GM21825 (cell line): ENCODE measurements at regions not wholly inside any gene's neighbourhood (a gene's known extent, or its start where the extent isn't known, plus 50 kb on each side); places are given as distances from the start of the nearest gene placed in this dataset.

Source experiments
- ATAC-seq: cut with Tn5 transposase; IDR thresholded peaks from one replicate; pipeline ENCODE4 v1.9.1; 2021; ENCODE audit warnings: mild to moderate bottlenecking, moderate library complexity; ENCODE audit not compliant: unreplicated experiment

DNA sequence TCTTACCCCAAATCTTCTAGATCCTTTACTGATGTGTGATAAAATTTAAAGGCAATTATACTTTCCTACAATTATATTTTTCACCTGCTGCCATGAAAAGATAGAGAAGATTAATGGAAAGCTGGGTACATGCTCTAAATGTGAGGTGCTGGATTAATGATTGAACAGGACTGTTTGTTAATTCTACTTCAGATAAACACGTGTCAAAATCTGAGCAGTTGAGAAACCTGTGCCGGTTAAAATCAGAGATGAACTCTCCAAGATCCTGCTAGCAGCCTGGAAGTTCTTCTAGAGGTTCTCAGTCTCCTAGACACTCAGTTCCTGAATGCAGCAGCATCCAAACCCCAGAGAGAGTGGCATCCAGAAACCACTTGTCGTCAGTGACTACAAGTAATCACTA, 69.2 kb downstream of the INHBA start:
- ATAC-seq, result no peak

DNA sequence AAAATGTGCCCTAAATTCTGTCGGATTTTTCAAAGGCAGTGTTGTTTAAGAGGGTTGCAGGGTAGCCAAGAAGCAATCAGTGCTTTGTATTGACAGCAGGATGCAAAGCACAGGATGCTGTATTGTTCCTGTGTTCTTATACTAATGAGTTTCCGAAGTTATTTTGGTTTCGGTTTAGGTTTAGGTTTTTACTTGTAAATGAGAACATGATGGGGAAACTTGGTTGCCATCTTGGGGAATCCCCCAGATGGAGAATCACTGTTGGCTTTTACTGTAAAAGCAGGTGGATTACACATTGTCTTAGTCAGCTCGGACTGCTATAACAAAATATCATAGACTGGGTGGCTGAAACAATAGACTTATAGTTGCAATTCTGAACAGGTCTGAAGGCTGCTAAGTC, 72.1 kb downstream of the INHBA start:
- ATAC-seq, result peak; percentile 85

DNA sequence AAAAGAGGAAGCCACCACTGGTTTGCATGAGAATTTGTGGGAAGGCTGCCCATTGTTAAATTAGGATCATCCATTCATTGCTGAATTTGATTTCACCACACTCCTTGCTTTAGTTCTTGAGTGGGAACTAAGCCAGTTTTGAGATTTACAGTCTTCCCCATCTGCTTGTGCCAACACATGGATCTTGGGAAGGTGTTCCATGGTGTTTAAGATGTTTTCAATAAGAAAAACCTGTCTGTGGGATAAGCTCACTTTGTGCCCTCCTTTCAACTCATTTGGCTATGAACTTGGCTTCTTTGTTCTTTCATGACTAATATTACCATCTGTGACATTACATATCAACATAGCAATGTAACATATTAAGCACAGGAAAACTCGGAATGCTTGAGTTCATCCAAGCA, 73.2 kb downstream of the INHBA start:
- no peak for ATAC-seq

DNA sequence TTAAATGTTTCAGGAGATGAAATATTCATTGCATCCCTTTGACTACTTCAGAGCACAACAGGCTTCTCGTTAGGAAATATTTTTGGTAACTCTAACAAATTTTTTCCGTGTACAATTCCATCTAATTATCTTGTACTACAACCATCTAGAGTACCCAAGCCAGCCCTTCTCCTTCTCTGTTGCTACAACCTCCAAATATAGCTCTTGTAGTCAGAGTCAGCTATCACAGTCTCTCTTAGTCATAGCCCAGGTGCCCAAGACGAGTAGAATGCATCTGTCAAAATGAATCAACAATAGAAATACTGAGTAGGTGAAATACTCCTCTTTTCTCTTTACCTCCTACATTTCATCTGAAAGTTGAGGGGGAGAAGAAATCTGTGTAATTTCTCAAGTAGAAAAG, 74.0 kb downstream of the INHBA start:
- no peak for ATAC-seq

DNA sequence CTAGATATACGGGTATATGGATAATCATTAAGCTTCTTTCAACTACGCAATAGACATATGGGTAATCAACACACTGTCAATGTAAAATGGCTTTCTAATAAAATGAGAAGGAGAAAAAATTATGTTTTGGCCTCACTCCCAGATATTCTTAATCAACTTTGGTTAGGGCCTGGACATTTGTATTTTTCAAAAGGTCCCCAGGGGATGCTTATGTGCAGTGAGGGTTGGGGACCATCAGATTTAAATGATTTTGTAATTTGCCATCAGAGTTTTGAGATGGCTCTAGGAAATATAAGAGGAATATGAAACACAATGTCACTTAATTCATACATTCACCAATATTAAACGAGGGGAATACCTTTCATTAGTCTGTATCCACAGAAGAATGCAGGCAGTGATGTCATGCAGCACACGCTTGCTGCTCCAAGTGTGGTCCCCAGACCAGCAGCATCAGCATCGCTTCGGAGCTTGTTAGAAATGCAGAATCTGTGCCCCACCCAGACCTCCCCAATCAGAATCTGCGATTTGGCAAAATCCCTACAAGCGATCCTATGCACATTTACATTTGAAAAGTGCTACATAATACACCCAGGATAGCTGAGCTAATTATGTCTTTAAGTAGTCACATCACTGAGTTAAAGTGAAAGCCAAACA, 75.1 kb downstream of the INHBA start:
- no peak for ATAC-seq

- ATAC-seq, result no peak
Observed at GRCh38 chr7:41624818-41625217, 78.1 kb downstream of the INHBA start.

GRCh38 chr7:41621953-41622831, 80.7 kb downstream of the INHBA start:
- ATAC-seq, result no peak

- ATAC-seq, result no peak
Observed at GRCh38 chr7:41617987-41618386, 84.9 kb downstream of the INHBA start.

DNA sequence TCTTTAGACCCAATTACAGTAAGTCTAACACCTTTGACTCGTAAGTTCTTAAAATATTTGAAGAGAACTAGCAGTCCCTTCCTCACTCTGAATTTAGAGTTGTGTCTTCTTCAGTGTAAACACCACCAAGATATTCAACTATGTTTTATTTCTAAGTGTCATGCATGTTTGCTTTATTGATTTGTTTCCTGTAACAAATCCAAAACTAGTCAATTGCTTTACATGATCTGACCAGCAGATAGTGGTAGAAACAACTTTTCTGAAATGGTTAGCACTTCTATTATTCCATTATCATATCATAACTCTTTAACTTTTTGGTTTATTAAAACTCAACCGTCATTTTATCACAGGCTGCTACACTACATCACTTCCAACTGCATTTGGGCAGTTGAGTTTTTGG, 90.1 kb downstream of the INHBA start:
- ATAC-seq, result no peak

DNA sequence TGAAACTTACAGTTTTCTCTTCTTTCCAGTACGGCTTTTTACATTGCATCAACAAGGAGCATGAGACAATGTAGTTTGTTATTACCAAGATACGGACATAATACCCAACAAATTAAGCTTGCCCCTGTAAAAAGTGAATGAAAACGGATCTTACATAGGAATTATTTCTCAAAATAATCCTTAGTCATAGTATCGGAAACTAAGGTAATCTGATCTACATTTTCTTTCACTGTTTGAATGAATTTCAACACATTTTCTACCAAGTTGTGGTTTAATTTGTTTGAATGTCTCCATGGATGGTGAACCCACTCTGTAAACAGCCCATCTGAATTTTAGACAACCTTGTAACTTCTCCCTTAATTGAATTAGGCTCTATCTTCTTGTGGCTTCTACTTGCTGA, 90.5 kb downstream of the INHBA start:
- ATAC-seq, result no peak

GRCh38 chr7:41608447-41608846, 94.4 kb downstream of the INHBA start:
- no peak for ATAC-seq

DNA sequence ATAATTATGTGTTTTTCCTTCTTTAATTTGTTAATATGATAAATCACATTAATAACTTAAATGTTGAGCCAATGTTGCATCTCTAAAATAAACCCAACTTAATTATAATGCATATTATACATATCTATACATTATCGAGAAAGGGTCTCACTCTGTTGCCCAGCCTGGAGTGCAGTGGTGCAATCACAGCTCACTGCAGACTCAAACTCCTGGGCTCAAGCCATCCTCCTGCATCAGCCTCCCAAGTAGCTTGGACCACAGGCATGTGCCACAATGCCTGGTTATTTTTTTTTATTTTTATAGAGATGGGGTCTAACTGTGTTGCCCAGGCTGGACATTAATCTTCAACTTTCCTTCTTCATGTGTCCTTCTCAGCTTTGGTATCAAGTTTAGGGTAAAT, 98.9 kb downstream of the INHBA start:
- ATAC-seq, result no peak

- ATAC-seq, result no peak
Observed at GRCh38 chr7:41599760-41600159, 103.1 kb downstream of the INHBA start.

DNA sequence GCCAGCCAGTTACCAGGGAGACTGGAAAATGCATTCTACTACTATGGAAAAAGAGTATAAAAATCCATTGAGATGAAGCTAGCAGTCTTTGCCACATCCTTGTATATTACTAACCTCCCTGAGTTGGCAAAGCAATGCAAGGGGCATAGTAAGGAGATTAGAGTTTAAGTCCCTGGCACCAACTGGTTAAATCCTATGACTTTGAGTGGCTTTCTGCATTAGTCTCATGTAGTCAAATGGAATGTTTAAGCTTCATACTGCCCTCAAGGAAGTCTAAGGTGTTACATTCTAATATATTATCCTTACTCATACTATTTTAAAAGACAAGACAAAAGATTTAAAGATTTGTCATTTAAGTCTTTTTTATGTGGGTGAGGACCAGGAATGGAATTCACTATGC, 110.1 kb downstream of the INHBA start:
- ATAC-seq, result no peak

DNA sequence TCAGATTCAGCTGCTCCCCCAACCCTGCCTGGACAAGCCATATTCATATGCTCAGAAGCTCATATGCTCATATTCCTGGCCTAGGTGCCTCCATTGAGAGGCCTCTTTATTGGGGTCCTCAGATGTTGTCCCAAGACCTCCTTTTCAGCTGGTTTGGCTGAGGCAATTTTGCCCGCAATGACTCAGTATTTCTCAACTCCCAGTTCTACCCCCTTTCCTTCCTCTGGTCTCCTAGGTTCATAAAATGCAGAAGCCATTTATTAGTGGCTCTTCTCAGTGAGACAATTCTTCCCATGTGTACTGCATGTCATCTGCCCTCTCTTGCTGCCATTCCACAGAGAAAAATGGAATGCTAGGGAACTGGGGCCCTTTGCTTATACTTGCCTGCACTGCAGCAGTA, 110.7 kb downstream of the INHBA start:
- no peak for ATAC-seq

- ATAC-seq, result no peak
Observed at GRCh38 chr7:41590986-41591385, 111.9 kb downstream of the INHBA start.

DNA sequence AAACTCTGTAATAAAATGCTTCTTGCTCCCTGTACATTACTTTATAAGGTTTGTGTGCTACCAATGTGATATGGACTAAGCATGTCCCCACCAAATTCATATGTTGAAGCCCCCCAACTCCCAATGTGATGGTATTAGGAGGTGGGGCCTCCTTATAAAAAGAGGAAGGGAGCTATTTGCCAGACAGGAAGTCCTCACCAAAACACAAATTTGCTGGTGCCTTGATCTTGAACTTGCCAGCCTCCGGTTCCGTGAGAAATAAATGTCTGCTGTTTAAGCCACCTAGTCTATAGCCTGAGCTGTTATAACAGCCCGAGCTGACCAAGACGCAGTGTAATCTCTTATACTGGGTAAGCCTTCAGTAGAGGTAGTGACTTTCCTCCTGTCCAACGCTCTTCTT, 114.5 kb downstream of the INHBA start:
- no peak for ATAC-seq

- no peak for ATAC-seq
Observed at GRCh38 chr7:41586931-41587640, 115.8 kb downstream of the INHBA start.

DNA sequence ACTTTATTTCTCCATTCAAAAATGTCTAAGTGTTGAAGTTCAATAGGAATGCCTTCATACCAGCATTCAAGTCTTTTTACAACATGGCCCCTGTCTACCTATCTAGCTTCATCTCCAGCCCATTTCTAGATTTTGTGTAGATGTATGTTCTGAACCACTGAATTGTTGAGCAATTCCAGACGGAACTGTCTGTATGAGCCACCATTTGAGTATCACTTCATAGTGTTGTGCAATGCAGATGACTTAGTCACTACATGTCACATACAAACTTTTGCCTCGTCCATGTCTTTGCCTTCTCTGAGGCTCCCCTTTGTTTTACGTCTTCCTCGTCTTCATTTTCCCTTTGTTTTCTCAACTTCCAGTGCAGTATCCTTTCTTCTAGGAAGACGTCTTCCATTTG, 118.1 kb downstream of the INHBA start:
- ATAC-seq, result no peak

DNA sequence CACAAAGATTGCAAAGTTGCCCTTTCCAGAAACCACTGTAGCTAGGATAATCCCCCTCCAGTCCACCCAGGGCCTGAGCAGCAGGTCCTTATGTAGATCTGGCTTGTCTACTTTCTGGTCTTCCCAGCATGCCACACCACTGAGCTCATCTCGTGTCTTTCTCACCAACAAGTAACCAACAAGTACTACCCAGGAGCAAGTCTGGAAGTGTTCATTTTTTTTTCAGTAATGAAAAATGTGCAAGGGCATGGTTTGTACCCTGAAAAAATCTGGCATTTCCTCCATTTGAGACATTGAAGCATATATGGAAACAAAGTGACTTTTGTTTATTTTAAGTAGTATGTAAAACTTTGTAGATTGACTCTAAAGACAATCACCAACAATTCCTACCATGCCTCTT, 120.8 kb downstream of the INHBA start:
- ATAC-seq, result no peak

GRCh38 chr7:41581041-41581440, 121.8 kb downstream of the INHBA start:
- ATAC-seq, result no peak
